HG03159 (cell line): ENCODE measurements at regions not wholly inside any gene's neighbourhood (a gene's known extent, or its start where the extent isn't known, plus 50 kb on each side); places are given as distances from the start of the nearest gene placed in this dataset.

Source experiments
- ATAC-seq: cut with Tn5 transposase; IDR thresholded peaks from one replicate; pipeline ENCODE4 v1.9.1; 2021; ENCODE audit warnings: mild to moderate bottlenecking, moderate library complexity; ENCODE audit not compliant: unreplicated experiment

- no peak for ATAC-seq
Observed at GRCh38 chr6:1123386-1124375, 188.2 kb upstream of the FOXQ1 start.

GRCh38 chr6:1122083-1122482 lies 189.8 kb upstream of the FOXQ1 start:
- ATAC-seq = no peak

- no peak for ATAC-seq
Observed at GRCh38 chr6:1118287-1118647, 193.6 kb upstream of the FOXQ1 start.

- ATAC-seq = no peak
Observed at GRCh38 chr6:1117530-1118286, 194.2 kb upstream of the FOXQ1 start.

GRCh38 chr6:1116149-1116548 lies 195.7 kb upstream of the FOXQ1 start:
- ATAC-seq = no peak

- no peak for ATAC-seq
Observed at GRCh38 chr6:1113916-1114540, 197.9 kb upstream of the FOXQ1 start.

GRCh38 chr6:1111361-1111760 lies 200.5 kb upstream of the FOXQ1 start:
- no peak for ATAC-seq

- no peak for ATAC-seq
Observed at GRCh38 chr6:1110941-1111349, 201.0 kb upstream of the FOXQ1 start.

GRCh38 chr6:1110164-1110563 lies 201.7 kb upstream of the FOXQ1 start:
- ATAC-seq = no peak

- no peak for ATAC-seq
Observed at GRCh38 chr6:1109134-1109533, 202.8 kb upstream of the FOXQ1 start.

- ATAC-seq = no peak
Observed at GRCh38 chr6:1108198-1108597, 203.7 kb upstream of the FOXQ1 start.

GRCh38 chr6:1107578-1107977 lies 204.3 kb upstream of the FOXQ1 start:
- ATAC-seq = no peak

GRCh38 chr6:1105833-1106400 lies 206.0 kb upstream of the FOXQ1 start:
- no peak for ATAC-seq

GRCh38 chr6:1104988-1105670 lies 206.8 kb upstream of the FOXQ1 start:
- ATAC-seq = no peak

GRCh38 chr6:1103945-1104623 lies 207.8 kb upstream of the FOXQ1 start:
- ATAC-seq = no peak

GRCh38 chr6:1103021-1103420 lies 208.9 kb upstream of the FOXQ1 start:
- no peak for ATAC-seq

- no peak for ATAC-seq
Observed at GRCh38 chr6:1100269-1100668, 211.6 kb upstream of the FOXQ1 start.

- ATAC-seq = no peak
Observed at GRCh38 chr6:1099264-1099663, 212.6 kb upstream of the FOXQ1 start.

- ATAC-seq = no peak
Observed at GRCh38 chr6:1096967-1097765, 214.7 kb upstream of the FOXQ1 start.
